ENCODE measurements at regions not wholly inside any gene's neighbourhood (a gene's known extent, or its start where the extent isn't known, plus 50 kb on each side); places are given as distances from the start of the nearest gene placed in this dataset.

GRCh38 chr1:29513357-29513756, 277.0 kb downstream of the PTPRU start:
- TF ChIP-seq CTCF (IDR thresholded peaks at IDR 0.05; ENCODE audit: insufficient read depth, low read length, poor library complexity, severe bottlenecking): peak; percentile 73
- Histone ChIP-seq H3K27me3 (ENCODE audit: control insufficient read depth, insufficient read depth, low read length) (no peaks in the 10 kb centered on the region), H3K4me3 (ENCODE audit: low read depth, low read length) (no peak overlapping the region), H3K36me3 (ENCODE audit: control insufficient read depth, insufficient read depth, low read length) (no peaks in the 10 kb centered on the region)
- peak; percentile 19 for DNase-seq (ENCODE audit: low read depth)

- no peaks in the 10 kb centered on the region for H3K36me3 ChIP-seq (ENCODE audit: control insufficient read depth, insufficient read depth, low read length)
- no peak for DNase-seq (ENCODE audit: low read depth)
- H3K4me3 ChIP-seq (ENCODE audit: low read depth, low read length): no peak overlapping the region
- TF ChIP-seq CTCF (IDR thresholded peaks at IDR 0.05; ENCODE audit: insufficient read depth, low read length, poor library complexity, severe bottlenecking): no peak
- peaks cover 2% of the 10 kb centered on the region for H3K27me3 ChIP-seq (ENCODE audit: control insufficient read depth, insufficient read depth, low read length)
These were observed 275.1 kb downstream of the PTPRU start for GRCh38 chr1:29511436-29511835.

- TF ChIP-seq CTCF (IDR thresholded peaks at IDR 0.05; ENCODE audit: insufficient read depth, low read length, poor library complexity, severe bottlenecking): no peak
- no peak overlapping the region for H3K4me3 ChIP-seq (ENCODE audit: low read depth, low read length)
- H3K36me3 ChIP-seq (ENCODE audit: control insufficient read depth, insufficient read depth, low read length): no peaks in the 10 kb centered on the region
- peaks cover 2% of the 10 kb centered on the region for H3K27me3 ChIP-seq (ENCODE audit: control insufficient read depth, insufficient read depth, low read length)
- no peak for DNase-seq (ENCODE audit: low read depth)
These were observed 272.3 kb downstream of the PTPRU start for GRCh38 chr1:29508458-29509107.

- no peak for TF ChIP-seq CTCF (IDR thresholded peaks at IDR 0.05; ENCODE audit: insufficient read depth, low read length, poor library complexity, severe bottlenecking)
- no peak for DNase-seq (ENCODE audit: low read depth)
- no peaks in the 10 kb centered on the region for H3K36me3 ChIP-seq (ENCODE audit: control insufficient read depth, insufficient read depth, low read length)
These were observed 270.4 kb downstream of the PTPRU start for GRCh38 chr1:29506678-29507225.

GRCh38 chr1:29505532-29506220, 269.4 kb downstream of the PTPRU start:
- Histone ChIP-seq H3K36me3 (ENCODE audit: control insufficient read depth, insufficient read depth, low read length) (no peaks in the 10 kb centered on the region), H3K4me3 (ENCODE audit: low read depth, low read length) (no peak overlapping the region), H3K27me3 (ENCODE audit: control insufficient read depth, insufficient read depth, low read length) (peaks cover 4% of the 10 kb centered on the region)
- no peak for TF ChIP-seq CTCF (IDR thresholded peaks at IDR 0.05; ENCODE audit: insufficient read depth, low read length, poor library complexity, severe bottlenecking)
- no peak for DNase-seq (ENCODE audit: low read depth)

More at GRCh38 chr1:29506678-29507225, 270.4 kb downstream of the PTPRU start:
- Histone ChIP-seq H3K4me3 (ENCODE audit: low read depth, low read length) (no peak overlapping the region), H3K27me3 (ENCODE audit: control insufficient read depth, insufficient read depth, low read length) (peaks cover 4% of the 10 kb centered on the region)

Measured in kidney epithelial cell (primary cell).